Pancreas (tissue), 10 donors: ENCODE measurements at regions not wholly inside any gene's neighbourhood (a gene's known extent, or its start where the extent isn't known, plus 50 kb on each side); places are given as distances from the start of the nearest gene placed in this dataset.

Source experiments
- ATAC-seq, 4 donors: fragments of 200-7000 bp; cut with Tn5 transposase; one replicate each; pipeline versions ENCODE4 v1.8.0 to v1.9.1; 2020; ENCODE audit warnings: mild to moderate bottlenecking in 4 of 4, moderate library complexity in 4 of 4
- DNase-seq, 6 donors: peaks; one replicate each; pipeline ENCODE4 v3.0.0-alpha.2; 2020
- FAIRE-seq: peaks from 2 replicates; lab custom pipeline; 2012; peaks lifted over from hg19 to GRCh38; lab: Jason Lieb, UNC
- H3K27ac ChIP-seq, 4 donors: fragments of 200-600 bp; sonication (generic); 1 replicate in 3 of 4; 2 replicates in 1 of 4; pipeline versions ENCODE4 v1.5.0 to v1.8.0; 2020
- H3K27me3 ChIP-seq, 4 donors: fragments of 200-600 bp; one replicate each; pipeline ENCODE4 v1.8.0; 2021
- H3K36me3 ChIP-seq, 3 donors: fragments of 200-600 bp; sonication (generic) in 1 of 3; one replicate each; pipeline versions ENCODE4 v1.5.0 to v1.8.0; 2020 to 2021
- H3K4me1 ChIP-seq, 3 donors: fragments of 200-600 bp; one replicate each; pipeline ENCODE4 v1.8.0; 2021
- H3K4me3 ChIP-seq, 4 donors: fragments of 200-600 bp; sonication (generic) in 2 of 4; one replicate each; pipeline versions ENCODE4 v1.5.0 to v1.8.0; 2020 to 2021
- H3K9me3 ChIP-seq, 4 donors: fragments of 200-600 bp; one replicate each; pipeline ENCODE4 v1.8.0; 2021
- WGBS, 2 donors: extraction: QIAGEN DNeasy Blood & Tissue Kit; methylation state at CpG; one replicate each; pipeline ENCODE4 v1.1.7; 2013; 5-methylcytosine and 5-hydroxymethylcytosine counted together
- intact Hi-C, 3 donors: fragments of 100-400 bp; cut with DNase I; formaldehyde crosslinking; loops; one replicate each; pipeline versions ENCODE4 v1.11.1 to v1.14.2; 2022
- TF ChIP-seq, protein P1 (sequence below), 4 donors: fragments of 200-600 bp; sonication (generic) in 3 of 4; IDR thresholded peaks; one replicate each; pipeline versions ENCODE4 v1.5.0 to v1.8.0; 2021; ENCODE audit warnings: antibody characterized with exemption in 4 of 4
- donor health status: healthy with polysubstance abuse.
- donor health status: DM: no; HTN: no; CAD: no; lungs with moderate emphysema.
- donor health status: DM: no; HTN: no; CAD: no.
- donor health status: control.
- donor health status: control.
- donor health status: Bipolar disorder and iron deficiency.
- donor health status: DM: yes; HTN: yes; CAD: no.
- donor health status: DM: no; HTN: no; CAD: no.
- donor health status: DM: no; HTN: no; CAD: no.
- donor health status: DM: yes; HTN: yes; CAD: no.

DNA sequence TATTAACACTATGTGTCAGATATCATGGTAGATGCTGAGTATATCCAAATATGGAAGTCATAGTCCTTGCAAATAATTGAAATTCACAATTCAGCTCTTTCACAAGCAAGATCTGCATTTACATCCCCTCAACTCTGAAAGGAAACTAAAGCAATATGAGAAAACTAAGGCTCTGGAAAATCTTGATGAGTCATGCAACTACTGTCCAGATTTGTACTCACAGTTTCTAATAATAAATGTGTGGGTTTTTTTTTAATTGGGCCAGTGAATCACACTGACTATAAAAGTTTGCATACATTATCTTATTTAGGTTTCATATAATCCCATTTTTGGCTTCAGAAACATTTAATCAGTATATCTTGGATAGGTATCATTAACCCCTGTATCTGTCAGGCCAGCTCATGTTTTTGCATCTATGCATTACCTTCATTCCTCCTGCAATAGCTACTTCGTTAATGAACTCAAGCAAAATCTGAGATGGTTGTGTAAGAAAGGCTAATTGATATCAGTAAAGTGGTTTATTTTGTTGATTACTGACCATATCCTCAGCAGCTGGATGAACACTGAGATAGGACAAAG is 58.7 kb upstream of the PRR16 start:
- intact Hi-C loops = no loop called here
- no peaks in the 10 kb centered on the region for H3K27me3 ChIP-seq
- DNase-seq (no peak), FAIRE-seq (no peak), ATAC-seq (peak in 1 of 4 donors; percentile 44)
- no peaks in the 10 kb centered on the region for H3K4me1 ChIP-seq
- WGBS, 2 donors = 30 to 60% methylated on average over 1 of the region's 1 CpG
- TF ChIP-seq, protein P1, sequence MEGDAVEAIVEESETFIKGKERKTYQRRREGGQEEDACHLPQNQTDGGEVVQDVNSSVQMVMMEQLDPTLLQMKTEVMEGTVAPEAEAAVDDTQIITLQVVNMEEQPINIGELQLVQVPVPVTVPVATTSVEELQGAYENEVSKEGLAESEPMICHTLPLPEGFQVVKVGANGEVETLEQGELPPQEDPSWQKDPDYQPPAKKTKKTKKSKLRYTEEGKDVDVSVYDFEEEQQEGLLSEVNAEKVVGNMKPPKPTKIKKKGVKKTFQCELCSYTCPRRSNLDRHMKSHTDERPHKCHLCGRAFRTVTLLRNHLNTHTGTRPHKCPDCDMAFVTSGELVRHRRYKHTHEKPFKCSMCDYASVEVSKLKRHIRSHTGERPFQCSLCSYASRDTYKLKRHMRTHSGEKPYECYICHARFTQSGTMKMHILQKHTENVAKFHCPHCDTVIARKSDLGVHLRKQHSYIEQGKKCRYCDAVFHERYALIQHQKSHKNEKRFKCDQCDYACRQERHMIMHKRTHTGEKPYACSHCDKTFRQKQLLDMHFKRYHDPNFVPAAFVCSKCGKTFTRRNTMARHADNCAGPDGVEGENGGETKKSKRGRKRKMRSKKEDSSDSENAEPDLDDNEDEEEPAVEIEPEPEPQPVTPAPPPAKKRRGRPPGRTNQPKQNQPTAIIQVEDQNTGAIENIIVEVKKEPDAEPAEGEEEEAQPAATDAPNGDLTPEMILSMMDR (IDR thresholded peaks at IDR 0.05) = no peak
- no peaks in the 10 kb centered on the region for H3K9me3 ChIP-seq
- no peaks in the 10 kb centered on the region for H3K36me3 ChIP-seq
- H3K27ac ChIP-seq = no peak overlapping the region
- no peak overlapping the region for H3K4me3 ChIP-seq

DNA sequence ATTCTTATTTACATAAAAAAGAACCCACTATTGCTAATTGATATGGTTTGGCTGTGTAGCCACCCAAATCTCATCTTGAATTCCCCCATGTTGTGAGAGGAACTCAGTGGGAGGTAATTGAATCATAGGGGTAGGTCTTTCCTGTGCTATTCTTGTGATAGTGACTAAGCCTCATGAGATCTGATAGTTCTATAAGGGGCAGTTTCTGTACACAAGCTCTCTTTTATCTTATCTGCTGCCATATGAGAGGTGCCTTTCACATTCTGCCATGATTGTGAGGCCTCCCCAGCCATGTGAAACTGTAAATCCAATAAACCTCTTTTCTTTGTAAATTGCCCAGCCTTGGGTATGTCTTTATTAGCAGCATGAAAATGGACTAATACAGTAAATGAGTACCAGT is 58.2 kb upstream of the PRR16 start:
- Histone ChIP-seq H3K4me1 (no peaks in the 10 kb centered on the region), H3K9me3 (no peaks in the 10 kb centered on the region), H3K4me3 (no peak overlapping the region), H3K27me3 (no peaks in the 10 kb centered on the region), H3K27ac (no peak overlapping the region), H3K36me3 (no peaks in the 10 kb centered on the region)
- DNase-seq = no peak
- intact Hi-C loops = no loop called here
- TF ChIP-seq, protein P1 (IDR thresholded peaks at IDR 0.05) = no peak
- peak in 1 of 4 donors; percentile 26 for ATAC-seq
- FAIRE-seq = no peak

DNA sequence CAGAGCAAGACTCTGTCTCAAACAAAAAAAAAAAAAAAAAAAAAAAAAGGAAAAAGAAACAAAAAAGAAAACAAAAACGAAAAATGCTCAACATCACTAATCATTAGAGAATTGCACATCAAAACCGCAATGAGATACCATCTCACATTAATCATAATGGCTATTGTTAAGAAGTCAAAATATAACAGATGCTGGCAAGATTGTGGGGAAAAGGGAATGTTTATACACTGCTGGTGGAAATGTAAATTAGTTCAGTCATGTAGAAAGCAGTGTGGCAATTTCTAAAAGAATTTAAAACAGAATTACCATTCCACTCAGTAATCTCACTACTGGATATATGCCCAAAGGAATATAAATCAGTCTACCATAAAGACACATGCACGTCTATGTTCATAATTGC is 50.4 kb upstream of the PRR16 start:
- no peaks in the 10 kb centered on the region for H3K36me3 ChIP-seq
- no peaks in the 10 kb centered on the region for H3K9me3 ChIP-seq
- TF ChIP-seq, protein P1 (IDR thresholded peaks at IDR 0.05) = no peak
- no peaks in the 10 kb centered on the region for H3K27me3 ChIP-seq
- no peak overlapping the region for H3K4me3 ChIP-seq
- ATAC-seq = no peak
- WGBS, 2 donors = 60 to 72% methylated on average over 3 of the region's 3 CpGs
- no peak for DNase-seq
- H3K27ac ChIP-seq = no peak overlapping the region
- no peak for FAIRE-seq
- intact Hi-C loops = no loop called here
- H3K4me1 ChIP-seq = no peaks in the 10 kb centered on the region
